NCI-H128 (cell line): ENCODE measurements at regions not wholly inside any gene's neighbourhood (a gene's known extent, or its start where the extent isn't known, plus 50 kb on each side); places are given as distances from the start of the nearest gene placed in this dataset.

ENCODE experiments used
- DNase-seq: peaks from one replicate; lab custom pipeline; 2025; ENCODE audit not compliant: unreplicated experiment; lab: John Stamatoyannopoulos, UW

DNA sequence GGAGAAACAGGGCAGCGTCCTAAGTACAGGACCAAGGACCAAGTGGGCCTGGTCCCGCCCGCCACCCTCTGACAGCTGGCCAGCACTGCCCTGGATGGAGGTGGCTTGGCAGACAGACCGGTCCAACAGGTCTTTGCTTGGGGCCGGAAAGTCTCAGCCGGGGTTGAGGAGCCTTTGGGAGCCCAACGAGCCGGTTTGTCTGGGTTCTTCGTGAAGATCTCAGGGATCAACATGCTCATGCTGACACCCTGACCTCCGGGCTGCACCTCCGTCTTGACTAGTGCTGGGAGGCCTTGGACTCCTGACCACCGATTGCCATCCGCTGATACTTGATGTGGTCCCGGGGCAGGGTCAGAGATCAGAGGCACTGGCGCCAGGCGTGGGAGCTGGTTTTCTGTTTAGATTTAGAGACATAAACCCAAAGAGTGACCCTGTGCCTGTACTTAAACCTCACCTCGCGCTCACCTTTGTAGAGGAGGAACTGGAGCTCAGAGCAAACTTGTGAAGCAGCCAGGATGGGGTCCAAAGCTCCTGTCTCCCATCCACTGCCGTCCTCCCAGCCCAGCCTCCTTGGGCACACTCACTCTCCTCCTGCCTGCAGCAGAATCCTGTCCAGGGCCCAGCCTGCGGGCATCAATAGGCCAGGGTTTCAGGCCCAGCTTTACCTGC lies 92.1 kb upstream of the GSE1 start:
- DNase-seq: no peak

DNA sequence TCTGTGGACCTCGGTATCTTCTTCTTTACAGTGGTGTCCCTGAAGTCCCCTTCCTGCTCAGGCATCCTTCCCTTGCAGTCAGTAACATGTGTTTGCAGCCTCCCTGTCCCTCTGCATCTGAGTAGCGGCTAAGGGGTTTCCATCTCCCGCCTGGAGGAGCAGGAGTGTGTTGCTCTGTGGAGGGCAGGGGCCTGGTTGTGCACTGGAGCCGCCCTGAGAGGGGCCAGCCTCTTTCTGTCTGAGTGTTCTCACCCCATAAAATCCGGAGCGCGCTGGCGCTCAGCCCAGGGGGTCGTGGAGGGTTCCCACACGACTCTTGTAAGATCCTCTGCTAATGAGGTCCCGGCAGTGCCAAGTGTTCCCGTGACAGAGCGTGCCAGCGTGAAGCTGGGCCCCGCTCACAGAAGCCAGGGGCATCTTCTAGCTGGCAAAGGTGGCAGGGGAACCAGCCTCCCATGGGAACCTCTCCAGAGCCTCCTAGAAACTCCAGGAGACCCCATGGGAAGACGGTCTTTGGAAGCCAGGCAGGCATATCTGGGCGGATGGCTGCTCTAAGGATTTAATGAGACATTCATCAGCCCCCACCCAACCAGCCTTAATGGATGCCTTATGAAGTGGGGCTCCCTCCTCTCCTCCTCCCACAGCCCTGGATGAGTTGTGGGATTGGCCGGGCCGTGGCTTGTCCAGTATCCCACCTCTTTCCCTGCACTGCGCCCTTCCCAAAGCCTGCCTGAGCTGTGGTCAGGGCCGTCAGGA lies 91.4 kb upstream of the GSE1 start:
- DNase-seq: no peak

DNA sequence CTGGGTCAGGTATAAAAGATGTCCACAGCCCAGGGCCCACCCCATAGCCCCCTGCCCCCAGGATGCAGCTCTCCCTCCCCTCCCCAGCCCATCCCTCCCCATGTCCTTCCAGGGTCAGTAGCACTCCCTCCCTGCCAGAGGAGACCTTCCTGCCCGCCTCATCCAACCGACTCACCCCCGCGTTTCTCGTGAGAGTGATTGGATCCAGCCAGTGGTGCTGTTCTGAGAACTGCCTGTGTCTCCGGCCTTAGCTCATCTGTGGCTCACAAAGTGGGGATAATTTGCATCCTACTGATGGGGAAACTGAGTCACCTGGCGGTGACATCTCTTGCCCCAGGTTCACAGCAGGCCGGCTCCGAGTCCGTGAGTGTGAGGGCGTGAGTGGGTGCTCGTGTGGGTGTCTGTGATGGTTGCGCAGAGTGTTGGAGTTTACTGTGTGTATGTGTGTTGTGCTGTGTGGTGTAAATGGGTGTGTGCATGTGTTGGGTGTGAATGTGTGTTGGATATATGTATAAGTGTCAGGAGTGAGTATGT lies 90.7 kb upstream of the GSE1 start:
- DNase-seq: no peak

DNA sequence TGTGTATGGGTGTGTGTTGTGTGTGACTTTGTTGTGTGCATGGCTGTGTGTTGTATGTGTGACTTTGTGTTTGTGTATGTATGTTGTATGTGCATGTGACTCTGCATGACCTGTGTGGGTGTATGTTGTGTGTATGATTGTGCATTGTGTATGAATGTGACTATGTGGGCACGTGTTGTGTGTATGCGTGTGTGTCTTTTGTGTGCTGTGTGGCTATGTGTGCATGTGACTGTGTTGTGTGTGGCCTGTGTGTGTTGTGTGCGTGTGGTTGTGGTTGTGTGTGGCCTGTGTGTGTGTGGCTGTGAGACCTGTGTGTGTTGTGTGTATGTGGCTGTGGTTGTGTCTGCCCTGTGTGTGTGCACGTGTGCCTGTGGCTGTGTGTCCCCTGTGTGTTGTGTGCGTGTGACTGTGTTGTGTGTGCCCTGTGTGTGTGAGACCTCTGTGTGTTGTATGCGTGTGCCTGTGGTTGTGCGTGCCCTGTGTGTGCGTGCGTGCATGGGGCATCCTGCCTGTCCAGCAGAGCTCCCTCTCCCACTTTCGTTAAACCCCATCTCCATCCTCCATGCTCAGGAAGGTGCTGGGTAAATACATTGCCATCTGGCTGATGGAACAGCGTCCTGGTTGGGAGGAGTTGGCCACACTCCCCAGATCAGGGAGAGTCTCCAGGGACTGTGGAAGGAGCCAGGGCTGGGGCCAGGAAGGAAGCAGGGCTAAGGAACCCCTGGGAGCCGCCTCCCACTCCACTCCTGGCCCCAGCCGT lies 90.1 kb upstream of the GSE1 start:
- no peak for DNase-seq

DNA sequence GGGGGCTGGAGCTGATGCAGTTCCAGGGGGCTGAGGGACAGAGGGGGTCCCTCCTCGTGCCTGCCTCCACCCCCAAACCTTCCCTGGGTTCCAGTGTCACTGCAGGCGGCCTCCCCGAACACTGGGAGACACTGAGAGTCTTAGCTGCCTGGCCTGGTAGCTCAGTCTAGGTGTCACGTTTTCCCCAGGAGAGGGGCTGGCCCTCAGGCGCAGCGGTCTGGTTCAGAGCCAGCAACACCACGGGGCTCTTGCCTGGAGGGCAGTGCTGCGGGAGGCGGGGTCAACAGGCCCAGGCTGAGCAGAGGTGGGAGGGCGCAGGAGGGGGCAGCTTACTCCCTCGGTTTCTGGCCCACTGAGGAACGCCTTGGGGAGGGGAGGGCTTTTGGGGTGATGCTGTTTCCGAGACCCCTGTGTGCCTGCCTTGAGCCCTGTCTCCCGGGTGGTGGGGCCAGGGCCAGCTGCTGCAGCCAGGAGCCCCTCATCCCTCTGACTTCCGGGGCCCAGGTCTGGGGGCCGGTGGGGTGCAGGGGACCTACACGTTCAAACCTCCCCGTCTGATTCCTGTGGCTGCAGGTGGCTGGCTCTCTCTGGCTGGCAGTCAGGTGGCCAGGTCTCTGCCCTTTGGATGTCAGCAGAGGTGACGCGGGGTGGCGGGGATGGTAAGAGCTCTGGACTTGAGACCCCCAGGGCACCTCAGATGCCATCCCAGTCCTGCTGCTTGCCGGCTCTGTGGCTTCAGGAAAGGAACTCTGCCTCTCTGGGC lies 89.3 kb upstream of the GSE1 start:
- no peak for DNase-seq

DNA sequence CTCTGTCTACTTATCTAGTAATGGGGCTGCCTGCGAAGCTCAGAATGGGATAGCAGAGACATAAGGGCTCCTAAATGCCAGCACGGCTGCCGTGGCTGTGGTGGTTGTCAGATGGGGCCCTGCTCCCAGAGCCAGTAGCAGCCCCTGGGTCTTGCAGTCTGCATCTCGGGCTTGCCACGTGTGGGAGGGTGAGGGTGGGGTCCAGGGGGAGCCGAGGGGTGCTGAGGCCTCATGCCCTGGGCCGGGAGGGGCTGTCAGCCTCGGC lies 88.8 kb upstream of the GSE1 start:
- no peak for DNase-seq

DNA sequence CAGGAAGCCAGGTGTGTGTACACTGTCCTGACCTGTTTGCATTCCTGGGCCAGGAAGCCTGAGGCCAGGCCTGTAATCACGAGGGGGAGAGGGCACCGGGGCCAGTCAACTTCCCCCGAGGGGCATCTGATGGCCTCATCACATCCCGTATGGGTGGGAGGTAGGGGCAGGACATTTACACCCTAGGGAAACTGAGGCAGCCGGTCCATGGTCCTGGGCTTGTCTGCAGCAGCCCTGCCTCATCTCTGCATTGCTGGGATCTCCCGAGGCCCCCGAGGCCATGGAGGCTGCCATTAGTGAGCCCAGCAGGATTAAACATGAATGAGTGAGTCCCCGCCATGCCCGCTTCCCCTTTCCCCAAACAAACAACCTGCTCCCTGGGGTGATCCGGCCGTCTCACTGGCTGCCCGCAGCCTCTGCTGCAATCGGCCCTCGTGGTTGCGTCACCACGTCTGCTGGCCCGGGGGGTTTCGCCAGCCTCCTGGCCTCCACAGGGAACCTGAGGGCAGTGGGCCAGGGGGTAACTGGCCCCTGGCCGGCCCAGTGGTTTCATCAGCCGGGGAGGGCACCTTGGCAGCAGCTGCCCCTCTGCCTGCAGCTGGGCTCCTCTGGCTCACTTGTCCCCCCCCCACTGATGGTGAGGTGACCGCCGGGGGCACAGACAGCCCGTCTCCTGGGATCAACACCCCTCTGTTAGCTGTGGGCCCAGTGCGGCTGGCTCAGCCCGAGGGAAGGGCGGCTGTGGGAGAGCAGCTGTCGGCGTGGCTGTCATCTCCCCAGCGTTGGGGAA lies 88.3 kb upstream of the GSE1 start:
- DNase-seq: no peak

DNA sequence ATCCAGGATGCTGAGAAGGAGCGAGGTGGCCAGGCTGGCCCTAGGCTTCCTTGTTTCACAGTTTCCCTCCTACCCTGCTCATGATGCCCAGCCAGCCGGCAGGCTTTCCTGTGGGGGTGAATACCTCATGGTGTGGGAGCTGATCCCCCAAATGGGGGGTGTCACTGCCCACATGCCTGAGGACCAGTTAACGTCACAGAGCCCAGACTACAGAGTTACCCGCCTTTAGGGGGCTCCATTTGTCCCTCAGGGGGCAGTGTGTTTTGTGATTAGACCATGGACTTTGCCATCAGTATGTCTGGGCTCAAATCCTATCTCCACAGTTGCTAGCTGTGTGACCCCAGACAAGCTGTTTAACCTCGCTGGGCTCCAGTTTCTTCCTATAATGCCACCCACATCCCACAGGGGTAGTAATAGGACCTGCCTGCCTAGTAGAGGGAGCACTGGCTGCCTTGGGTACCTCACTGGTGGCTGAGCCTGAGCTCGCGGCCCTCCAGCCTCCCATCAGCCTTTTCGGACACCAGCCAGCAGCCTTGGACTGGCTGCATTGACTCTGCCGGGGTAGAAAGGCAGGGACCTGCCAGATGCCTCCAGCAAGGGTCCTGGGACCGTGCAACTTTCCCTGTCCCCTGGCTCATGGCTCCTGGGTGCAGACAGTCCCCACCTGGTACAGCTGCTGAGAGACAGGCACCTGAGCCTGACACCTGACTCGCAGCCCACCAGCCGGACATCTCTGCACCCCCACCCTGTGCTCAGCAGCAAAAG lies 87.5 kb upstream of the GSE1 start:
- no peak for DNase-seq

DNA sequence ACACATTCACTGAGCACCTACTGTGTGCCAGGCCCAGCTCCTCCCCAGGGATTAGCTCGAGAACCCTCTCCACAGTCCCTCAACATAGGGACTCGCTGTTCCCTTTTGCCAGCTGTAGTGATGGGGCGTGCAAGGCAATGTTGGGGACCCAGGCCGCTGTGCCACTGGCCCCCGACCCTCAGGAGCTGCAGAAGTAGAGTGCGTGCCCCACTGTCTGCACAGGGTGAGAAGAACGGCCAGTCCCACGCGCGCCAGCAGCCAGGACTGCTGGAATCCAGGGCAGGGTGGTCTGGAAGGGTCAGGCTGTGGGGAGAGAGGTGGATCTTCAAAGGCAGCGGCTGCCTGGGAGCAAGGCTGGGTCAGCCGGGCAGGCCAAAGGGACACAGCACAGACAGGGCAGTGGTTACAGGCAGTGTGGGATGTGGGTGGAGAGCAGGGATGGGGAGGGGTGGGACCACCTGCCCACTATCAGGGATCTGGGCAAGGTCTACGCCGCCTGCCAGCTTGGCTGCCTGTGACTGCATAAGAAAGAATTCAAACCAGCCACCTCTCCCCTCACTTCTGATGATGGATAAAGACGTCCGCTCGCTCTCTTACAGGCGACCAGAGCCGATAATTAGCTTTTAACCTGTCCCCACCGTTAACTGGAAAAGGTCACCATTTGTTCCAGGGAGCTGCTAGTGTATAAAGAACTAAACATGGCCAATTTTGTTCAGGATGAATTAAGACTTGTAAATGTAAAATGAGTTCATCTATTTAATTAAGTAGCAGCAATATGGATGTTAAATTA lies 86.7 kb upstream of the GSE1 start:
- DNase-seq: no peak

DNA sequence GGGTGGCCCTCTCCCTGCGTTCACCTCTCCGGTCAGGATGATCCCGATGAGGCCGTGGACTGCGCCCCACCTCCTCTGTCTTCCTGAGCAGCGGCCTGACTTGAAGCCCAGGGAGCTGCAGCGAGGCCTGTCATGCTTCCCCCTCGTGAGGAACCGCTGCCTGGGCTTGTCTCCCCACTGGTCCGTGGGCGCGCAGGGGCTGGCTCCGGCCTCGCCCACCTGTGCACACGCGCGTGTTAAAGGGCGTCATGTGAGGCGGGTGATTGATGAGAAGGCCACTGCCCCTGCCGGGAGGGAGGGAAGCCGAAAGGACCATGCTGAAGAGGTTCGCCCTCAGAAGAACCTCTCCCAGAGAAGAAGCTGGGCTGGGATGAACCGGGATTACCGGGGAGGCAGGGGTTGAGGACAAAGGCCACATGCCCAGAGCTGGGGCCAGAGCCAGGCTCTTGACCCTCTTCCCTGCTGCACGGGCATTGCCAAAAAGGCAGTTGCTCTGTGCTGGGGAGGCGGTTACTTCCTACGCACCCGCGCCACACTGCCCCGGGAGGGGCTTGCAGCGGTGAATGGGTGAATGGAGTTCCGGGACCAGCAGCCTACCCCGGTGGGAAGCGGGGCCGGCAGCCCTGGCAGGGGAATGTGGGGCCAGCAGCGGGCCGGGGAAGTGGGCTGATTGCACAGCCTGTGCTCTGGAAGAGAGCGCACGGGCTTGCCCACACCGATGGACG lies 85.9 kb upstream of the GSE1 start:
- DNase-seq: no peak

DNA sequence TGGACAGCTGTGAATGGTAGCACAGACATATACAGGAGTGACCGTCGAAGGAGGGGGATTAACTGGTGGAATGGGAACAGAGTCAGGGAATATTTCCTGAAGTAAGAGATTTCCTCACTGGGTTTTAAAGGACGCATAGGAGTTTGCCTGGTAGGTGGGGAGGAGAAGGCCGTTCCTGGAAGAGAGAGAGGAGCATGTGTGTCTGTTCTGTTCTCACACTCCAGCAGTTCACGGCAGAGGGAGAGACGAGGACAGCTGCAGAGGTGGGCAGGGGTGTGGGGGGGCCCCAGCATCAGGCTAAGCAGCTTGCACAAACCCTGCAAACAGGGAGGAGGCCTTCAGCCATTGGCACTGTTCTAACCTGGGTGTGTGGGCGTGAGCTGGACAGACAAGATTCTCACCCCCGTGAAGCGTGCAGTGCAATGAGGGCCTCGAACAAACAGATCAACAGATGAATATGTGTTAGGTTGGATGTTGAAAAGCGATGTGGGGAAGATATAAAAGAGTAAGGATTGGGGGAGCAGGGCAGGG lies 85.3 kb upstream of the GSE1 start:
- no peak for DNase-seq

DNA sequence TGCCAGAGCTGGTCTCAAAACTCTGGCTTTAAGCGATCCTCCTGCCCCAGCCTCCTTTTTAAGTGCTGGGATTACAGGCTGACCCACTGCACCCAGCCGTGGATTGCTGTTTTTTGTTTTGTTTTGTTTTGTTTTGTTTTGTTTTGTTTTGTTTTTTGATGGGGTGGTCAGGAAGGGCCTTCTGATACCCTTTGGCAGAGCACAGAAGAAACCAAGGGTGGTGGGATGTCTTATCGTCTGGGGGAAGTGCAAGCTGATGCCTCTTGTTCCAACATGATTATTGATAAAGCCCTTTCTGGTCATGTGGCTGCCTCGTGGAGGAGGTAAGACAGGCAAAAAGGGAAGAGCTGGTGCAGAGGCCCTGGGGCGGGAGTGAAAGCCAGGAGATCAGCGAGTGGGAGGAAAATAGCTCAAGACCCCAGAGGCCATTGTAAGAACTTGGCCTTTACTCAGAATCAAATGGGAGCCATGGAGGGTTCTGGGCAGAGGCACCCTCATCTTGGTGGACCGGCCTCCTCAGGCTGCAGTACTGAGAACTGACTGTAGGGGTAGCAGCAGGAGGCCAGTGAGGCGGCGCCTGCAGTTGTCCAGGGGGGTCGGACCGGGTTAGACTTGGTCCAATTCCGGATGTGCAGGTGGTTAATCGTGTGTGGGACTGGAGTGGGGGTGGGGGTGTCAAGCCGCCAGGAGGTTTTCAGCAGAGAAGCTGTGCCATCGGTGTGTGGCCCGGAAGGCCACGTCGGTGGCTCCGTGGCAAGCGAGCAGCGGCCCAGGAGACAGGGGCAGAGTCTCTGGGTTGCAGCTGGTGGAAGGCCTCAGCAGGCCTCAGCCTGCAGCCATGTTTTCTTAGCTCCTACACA lies 84.4 kb upstream of the GSE1 start:
- no peak for DNase-seq

DNA sequence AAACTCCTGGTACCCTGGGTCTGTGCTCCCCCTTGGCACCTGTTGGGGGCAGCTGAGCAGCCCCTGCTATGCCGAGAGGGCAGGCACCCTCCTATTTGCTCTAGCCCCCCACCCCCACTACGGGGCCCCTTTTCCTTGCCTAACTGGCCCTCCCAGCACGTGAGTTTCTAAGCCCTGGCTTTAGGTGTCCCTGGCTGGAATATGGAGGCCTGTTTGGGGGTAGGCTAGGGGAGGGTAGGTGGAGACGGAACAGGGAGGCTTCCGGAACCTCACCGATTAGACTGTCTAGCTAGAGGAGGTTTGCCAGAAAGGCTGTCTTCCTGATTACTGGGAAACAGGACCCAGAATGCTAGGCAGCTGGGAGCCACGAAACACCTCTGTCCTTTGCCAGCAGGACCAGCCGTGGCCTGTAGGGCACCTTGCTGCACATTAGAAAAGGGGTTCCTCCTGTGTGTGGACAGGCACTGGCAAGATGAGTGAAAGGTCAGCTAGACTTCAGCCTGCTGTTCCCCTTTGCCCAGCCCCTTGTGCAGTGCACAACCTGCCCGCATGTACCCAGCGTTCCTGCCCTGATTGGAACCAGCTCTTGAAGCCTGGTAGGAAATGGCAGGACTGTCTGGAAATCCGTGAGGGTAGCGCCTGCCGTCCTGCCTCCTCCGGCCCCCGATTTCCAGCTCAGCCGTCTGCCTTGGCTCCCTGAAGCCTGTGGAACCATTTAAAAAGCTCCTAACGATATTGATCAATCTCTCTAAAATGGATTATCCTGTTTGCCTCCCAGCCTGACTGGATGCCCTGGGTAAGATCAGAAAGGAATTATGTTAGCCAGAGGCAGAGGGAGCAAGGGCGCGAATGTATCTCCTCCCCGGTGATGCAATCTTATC lies 83.4 kb upstream of the GSE1 start:
- DNase-seq: no peak

DNA sequence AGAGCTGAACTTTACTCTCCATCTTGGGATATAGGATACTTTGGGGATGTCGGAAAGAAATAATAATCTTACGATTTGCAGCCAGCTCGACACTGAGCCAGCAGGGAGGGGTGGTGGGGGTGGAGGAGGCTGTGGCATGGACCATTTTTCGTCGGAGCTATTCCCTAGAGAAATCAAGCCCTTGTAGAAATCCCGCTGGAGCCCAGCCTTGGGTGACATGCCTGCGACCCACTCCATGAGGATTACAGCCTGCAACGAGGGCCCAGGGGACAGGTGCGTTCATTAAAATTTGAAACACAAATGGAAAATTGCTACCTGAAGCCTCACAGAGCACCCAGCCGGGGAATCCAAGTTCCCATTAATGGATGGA lies 82.8 kb upstream of the GSE1 start:
- no peak for DNase-seq

DNA sequence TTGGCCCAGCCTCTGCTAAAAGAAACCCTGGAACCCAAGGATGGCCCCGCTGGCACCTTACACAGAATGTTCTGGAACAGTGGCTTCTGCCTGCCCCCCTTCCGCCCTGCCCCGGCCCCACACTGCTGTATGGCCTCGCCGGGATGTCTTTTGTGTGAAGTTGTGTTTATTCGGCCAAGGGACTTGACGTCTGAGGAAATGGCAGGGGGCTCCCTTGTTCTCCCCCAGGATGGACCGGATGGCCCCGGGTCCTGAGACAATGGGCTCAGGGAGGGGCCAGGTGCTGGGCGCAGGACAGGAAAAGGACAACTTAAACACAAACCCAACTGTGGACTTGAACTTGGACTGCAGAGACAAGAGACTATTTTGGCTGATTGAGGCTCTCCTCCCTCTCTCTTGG lies 81.6 kb upstream of the GSE1 start:
- no peak for DNase-seq

DNA sequence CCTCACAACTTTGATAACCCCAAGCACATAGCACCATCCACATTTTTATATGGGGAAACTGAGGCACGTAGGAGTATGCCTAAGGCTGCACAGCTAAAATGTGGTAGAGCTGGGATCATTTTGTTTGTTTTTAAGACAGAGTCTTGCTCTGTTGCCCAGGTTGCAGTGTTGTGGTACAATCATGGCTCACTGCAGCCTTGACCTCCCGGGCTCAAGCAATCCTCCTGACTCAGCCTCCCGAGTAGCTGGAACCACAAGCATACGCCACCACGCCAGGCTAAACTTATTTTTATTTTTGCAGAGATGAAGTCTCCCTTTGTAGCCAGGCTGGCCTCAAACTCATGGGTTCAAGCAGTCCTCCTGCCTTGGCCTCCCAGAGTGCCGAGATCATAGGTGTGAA lies 81.0 kb upstream of the GSE1 start:
- no peak for DNase-seq
